ENCODE measurements at regions not wholly inside any gene's neighbourhood (a gene's known extent, or its start where the extent isn't known, plus 50 kb on each side); places are given as distances from the start of the nearest gene placed in this dataset.

GRCh38 chr9:111222757-111223156, 107.3 kb downstream of the OR2K2 start:
- ChIA-PET SMC1A (ENCODE audit: uncharacterized antibody, unreplicated experiment) (interaction anchor here (1.0 kb wide), 1 partner anchor 14 kb away, joined by 3 read pairs; no protein-coding TSS in a partner anchor), RAD21 (ENCODE audit: unreplicated experiment) (no interaction called here), CTCF (interaction anchor here (0.5 to 0.9 kb wide), 2 partner anchors 153 to 709 kb away, joined by 3 read pairs; no protein-coding TSS in a partner anchor), POLR2A (no interaction called here)
- Histone ChIP-seq H4K20me1 (ENCODE audit: control insufficient read depth, insufficient read depth) (no peaks in the 10 kb centered on the region), H2AFZ (ENCODE audit: control insufficient read depth, low read depth, low read length) (no peak overlapping the region), H3K4me2 (ENCODE audit: control insufficient read depth, insufficient read depth) (no peak overlapping the region), H3K27me3 (replicated peaks in 1 of 2; ENCODE audit: control insufficient read depth in 2 of 2, insufficient read depth in 2 of 2, low read length in 1 of 2) (no peaks in the 10 kb centered on the region), H3K79me2 (ENCODE audit: control insufficient read depth, insufficient read depth, low read length) (no peaks in the 10 kb centered on the region), H3K4me3 (no peak overlapping the region), H3K36me3 (ENCODE audit: control insufficient read depth in 2 of 2, insufficient read depth in 2 of 2, low read length in 1 of 2) (no peaks in the 10 kb centered on the region), H3K9ac (ENCODE audit: control insufficient read depth, insufficient read depth, low read length) (no peak overlapping the region), H3K9me3 (replicated peaks; ENCODE audit: control insufficient read depth, insufficient read depth, low read length) (no peaks in the 10 kb centered on the region), H3K4me1 (ENCODE audit: control insufficient read depth, insufficient read depth, low read length) (no peaks in the 10 kb centered on the region), H3K27ac (ENCODE audit: control insufficient read depth, insufficient read depth) (no peak overlapping the region)
- BruUV-seq (replicated peaks): no TSS peak
- no peak for FAIRE-seq
- no peak for TF ChIP-seq IRF4 (IDR thresholded peaks at IDR 0.05; ENCODE audit: low read depth, low read length)
- ATAC-seq: no peak
- in situ Hi-C loops (cut with MboI) (no loop called here), intact Hi-C loops (cut with micrococcal nuclease; ENCODE audit: unreplicated experiment) (no loop called here)
- 4% methylated on average over 1 of the region's 1 CpG for WGBS (ENCODE audit: insufficient coverage, insufficient replicate concordance, low lambda C conversion rate, missing lambda C conversion rate)
- no peak for DNase-seq (ENCODE audit: low read depth, low spot score)

GRCh38 chr9:111212874-111213273, 117.2 kb downstream of the OR2K2 start:
- SMC1A ChIA-PET (ENCODE audit: uncharacterized antibody, unreplicated experiment): no interaction called here
- WGBS (ENCODE audit: insufficient coverage, insufficient replicate concordance, low lambda C conversion rate, missing lambda C conversion rate): 52% methylated on average over 6 of the region's 6 CpGs
- Histone ChIP-seq H3K9ac (ENCODE audit: control insufficient read depth, insufficient read depth, low read length) (no peak overlapping the region), H3K4me3 (no peak overlapping the region), H3K36me3 (ENCODE audit: control insufficient read depth in 2 of 2, insufficient read depth in 2 of 2, low read length in 1 of 2) (no peaks in the 10 kb centered on the region), H3K4me1 (ENCODE audit: control insufficient read depth, insufficient read depth, low read length) (no peaks in the 10 kb centered on the region), H4K20me1 (ENCODE audit: control insufficient read depth, insufficient read depth) (no peaks in the 10 kb centered on the region), H3K9me3 (replicated peaks; ENCODE audit: control insufficient read depth, insufficient read depth, low read length) (no peaks in the 10 kb centered on the region; the same call in 2 of the 3 replicates), H3K27ac (ENCODE audit: control insufficient read depth, insufficient read depth) (no peak overlapping the region), H3K4me2 (ENCODE audit: control insufficient read depth, insufficient read depth) (no peak overlapping the region), H3K27me3 (replicated peaks in 1 of 2; ENCODE audit: control insufficient read depth in 2 of 2, insufficient read depth in 2 of 2, low read length in 1 of 2) (no peaks in the 10 kb centered on the region), H3K79me2 (ENCODE audit: control insufficient read depth, insufficient read depth, low read length) (no peaks in the 10 kb centered on the region), H2AFZ (ENCODE audit: control insufficient read depth, low read depth, low read length) (no peak overlapping the region)
- POLR2A ChIA-PET: no interaction called here
- TF ChIP-seq HDAC6 (IDR thresholded peaks at IDR 0.05; ENCODE audit: unreplicated experiment) (no peak), BHLHE40 (IDR thresholded peaks at IDR 0.05; ENCODE audit: borderline replicate concordance in 1 of 2, low read depth in 2 of 2, low read length in 1 of 2) (no peak), IRF5 (IDR thresholded peaks at IDR 0.05; ENCODE audit: borderline replicate concordance) (no peak), PRDM15 (CRISPR knock-in tag; IDR thresholded peaks at IDR 0.05) (no peak), EGR1 (IDR thresholded peaks at IDR 0.05; ENCODE audit: borderline replicate concordance in 1 of 2, low read depth in 2 of 2, low read length in 2 of 2) (no peak), ZNF24 (IDR thresholded peaks at IDR 0.05) (no peak), CHD4 (IDR thresholded peaks at IDR 0.05) (no peak)
- FAIRE-seq (no peak), DNase-seq (ENCODE audit: low read depth, low spot score) (no peak), ATAC-seq (no peak)
- in situ Hi-C loops (cut with MboI) (no loop called here), intact Hi-C loops (cut with micrococcal nuclease; ENCODE audit: unreplicated experiment) (no loop called here)
- CTCF ChIA-PET: interaction anchor here (0.6 kb wide), 1 partner anchor 10 kb away, joined by 4 read pairs; no protein-coding TSS in a partner anchor
- BruUV-seq (replicated peaks): no TSS peak
- RAD21 ChIA-PET (ENCODE audit: unreplicated experiment): no interaction called here

Measured in GM12878 (cell line).